MM.1S (cell line): ENCODE measurements at regions not wholly inside any gene's neighbourhood (a gene's known extent, or its start where the extent isn't known, plus 50 kb on each side); places are given as distances from the start of the nearest gene placed in this dataset.

ENCODE experiments used
- DNase-seq: peaks from one replicate; pipeline ENCODE4 v3.0.0-alpha.2; 2015
- H2AFZ ChIP-seq: fragments of 300-600 bp; sonication (generic); 2 replicates; pipeline ENCODE4 v1.6.0; 2016; ENCODE audit warnings: antibody characterized with exemption, low read length
- H3F3A ChIP-seq: fragments of 300-600 bp; sonication (generic); 2 replicates; pipeline ENCODE4 v1.6.1; 2016; ENCODE audit warnings: mild to moderate bottlenecking, antibody characterized with exemption, low read length, moderate library complexity, mixed read lengths; ENCODE audit not compliant: insufficient read depth
- H3K27ac ChIP-seq: fragments of 300-600 bp; sonication (generic); 2 replicates; pipeline ENCODE4 v1.5.1; 2016; ENCODE audit warnings: mild to moderate bottlenecking, low read length
- H3K27me3 ChIP-seq: fragments of 300-600 bp; sonication (generic); replicated peaks from 2 replicates; pipeline ENCODE4 v1.6.0; 2016; ENCODE audit warnings: low read length; ENCODE audit not compliant: insufficient read depth
- H3K36me3 ChIP-seq: fragments of 300-600 bp; sonication (generic); replicated peaks from 2 replicates; pipeline ENCODE4 v1.6.1; 2016; ENCODE audit warnings: mild to moderate bottlenecking, low read length, mixed read lengths; ENCODE audit not compliant: insufficient read depth
- H3K4me1 ChIP-seq: fragments of 300-600 bp; sonication (generic); 2 replicates; pipeline ENCODE4 v1.6.1; 2016; ENCODE audit warnings: low read length, mixed read lengths
- H3K4me2 ChIP-seq: fragments of 300-600 bp; sonication (generic); 2 replicates; pipeline ENCODE4 v1.6.0; 2016; ENCODE audit warnings: low read depth, low read length
- H3K4me3 ChIP-seq: fragments of 300-600 bp; sonication (generic); 2 replicates; pipeline ENCODE4 v1.5.1; 2016; ENCODE audit warnings: low read length, mixed read lengths
- H3K79me2 ChIP-seq: fragments of 300-600 bp; sonication (generic); 2 replicates; pipeline ENCODE4 v1.6.1; 2016; ENCODE audit warnings: mixed run types, low read length, mixed read lengths
- H3K9ac ChIP-seq: fragments of 300-600 bp; sonication (generic); 2 replicates; pipeline ENCODE4 v1.6.1; 2016; ENCODE audit warnings: low read length, mixed read lengths
- H3K9me2 ChIP-seq: fragments of 300-600 bp; sonication (generic); replicated peaks from 2 replicates; pipeline ENCODE4 v1.6.1; 2016; ENCODE audit warnings: mild to moderate bottlenecking, low read length, mixed read lengths; ENCODE audit not compliant: insufficient read depth
- H3K9me3 ChIP-seq: fragments of 300-600 bp; sonication (generic); replicated peaks from 2 replicates; pipeline ENCODE4 v1.6.1; 2016; ENCODE audit warnings: mild to moderate bottlenecking, low read length, mixed read lengths; ENCODE audit not compliant: insufficient read depth
- H4K20me1 ChIP-seq: fragments of 300-600 bp; sonication (generic); 2 replicates; pipeline ENCODE4 v1.6.1; 2016; ENCODE audit warnings: mild to moderate bottlenecking, low read length, moderate library complexity, mixed read lengths; ENCODE audit not compliant: insufficient read depth
- EZH2 ChIP-seq: fragments of 300-600 bp; sonication (generic); optimal IDR thresholded peaks from 2 replicates; pipeline ENCODE3; 2017; ENCODE audit warnings: low read depth, mild to moderate bottlenecking, antibody characterized with exemption, low read length, mixed read lengths
- EZH2phosphoT487 ChIP-seq: fragments of 300-600 bp; sonication (generic); IDR thresholded peaks from 2 replicates; pipeline ENCODE4 v1.6.1; 2018; ENCODE audit warnings: antibody characterized with exemption, low read length
- TF ChIP-seq, protein P1 (sequence below): fragments of 300-600 bp; sonication (generic); IDR thresholded peaks from 2 replicates; pipeline ENCODE4 v1.5.1; 2016; ENCODE audit warnings: antibody characterized with exemption, low read length, mixed read lengths

DNA sequence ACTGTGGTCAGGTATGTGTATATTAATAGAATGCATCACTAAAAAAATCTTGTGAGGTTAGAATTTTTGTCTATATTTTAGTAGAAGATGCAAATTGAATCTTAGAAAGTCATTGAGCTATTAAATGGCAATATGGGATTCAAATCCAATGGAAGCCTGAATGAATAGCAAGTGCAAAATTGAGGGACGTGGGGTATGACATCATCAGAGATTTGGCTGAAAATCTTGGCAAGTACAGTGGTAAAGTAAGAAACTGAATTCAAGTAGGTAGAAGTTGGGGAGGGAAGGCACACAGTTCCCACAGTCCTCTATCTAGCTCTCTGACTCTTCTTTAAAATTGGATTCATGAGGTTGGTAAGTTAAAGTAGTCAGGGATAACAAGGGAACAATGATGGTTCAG is 97.4 kb upstream of the SSTR1 start:
- Histone ChIP-seq H3K4me2 (no peak overlapping the region), H3K36me3 (no peaks in the 10 kb centered on the region), H3K79me2 (no peaks in the 10 kb centered on the region), H3K9me2 (no peaks in the 10 kb centered on the region), H3F3A (no peaks in the 10 kb centered on the region), H4K20me1 (no peaks in the 10 kb centered on the region), H3K4me3 (no peak overlapping the region), H3K9ac (no peak overlapping the region), H3K27ac (no peak overlapping the region), H2AFZ (no peak overlapping the region), H3K9me3 (no peaks in the 10 kb centered on the region), H3K4me1 (no peaks in the 10 kb centered on the region), H3K27me3 (no peaks in the 10 kb centered on the region)
- no peak for DNase-seq
- TF ChIP-seq, protein P1, sequence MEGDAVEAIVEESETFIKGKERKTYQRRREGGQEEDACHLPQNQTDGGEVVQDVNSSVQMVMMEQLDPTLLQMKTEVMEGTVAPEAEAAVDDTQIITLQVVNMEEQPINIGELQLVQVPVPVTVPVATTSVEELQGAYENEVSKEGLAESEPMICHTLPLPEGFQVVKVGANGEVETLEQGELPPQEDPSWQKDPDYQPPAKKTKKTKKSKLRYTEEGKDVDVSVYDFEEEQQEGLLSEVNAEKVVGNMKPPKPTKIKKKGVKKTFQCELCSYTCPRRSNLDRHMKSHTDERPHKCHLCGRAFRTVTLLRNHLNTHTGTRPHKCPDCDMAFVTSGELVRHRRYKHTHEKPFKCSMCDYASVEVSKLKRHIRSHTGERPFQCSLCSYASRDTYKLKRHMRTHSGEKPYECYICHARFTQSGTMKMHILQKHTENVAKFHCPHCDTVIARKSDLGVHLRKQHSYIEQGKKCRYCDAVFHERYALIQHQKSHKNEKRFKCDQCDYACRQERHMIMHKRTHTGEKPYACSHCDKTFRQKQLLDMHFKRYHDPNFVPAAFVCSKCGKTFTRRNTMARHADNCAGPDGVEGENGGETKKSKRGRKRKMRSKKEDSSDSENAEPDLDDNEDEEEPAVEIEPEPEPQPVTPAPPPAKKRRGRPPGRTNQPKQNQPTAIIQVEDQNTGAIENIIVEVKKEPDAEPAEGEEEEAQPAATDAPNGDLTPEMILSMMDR = no peak
- TF ChIP-seq EZH2phosphoT487 (no peak), EZH2 (no peak)

DNA sequence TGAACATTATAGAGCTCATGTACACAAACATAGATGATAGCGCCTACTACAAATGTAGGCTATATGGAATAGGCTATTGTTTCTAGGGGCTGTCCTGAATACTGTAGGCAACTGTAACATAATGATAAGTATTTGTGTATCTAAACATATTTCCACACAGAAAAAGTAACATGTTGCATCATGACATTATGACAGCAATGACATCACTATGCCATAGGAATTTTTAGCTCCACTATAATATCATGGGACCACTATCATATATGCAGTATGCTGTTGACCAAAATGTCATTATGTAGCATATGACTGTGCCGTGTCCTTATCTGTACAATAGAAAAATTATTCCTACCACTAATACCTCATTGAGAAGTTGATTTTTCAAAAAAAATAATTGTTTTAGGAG is 96.7 kb upstream of the SSTR1 start:
- no peak overlapping the region for H3K9ac ChIP-seq
- H3K27ac ChIP-seq = no peak overlapping the region
- H3K27me3 ChIP-seq = no peaks in the 10 kb centered on the region
- H3K4me1 ChIP-seq = no peaks in the 10 kb centered on the region
- H3K36me3 ChIP-seq = no peaks in the 10 kb centered on the region
- no peak overlapping the region for H2AFZ ChIP-seq
- H3F3A ChIP-seq = no peaks in the 10 kb centered on the region
- no peaks in the 10 kb centered on the region for H4K20me1 ChIP-seq
- no peaks in the 10 kb centered on the region for H3K9me3 ChIP-seq
- TF ChIP-seq EZH2 (no peak), EZH2phosphoT487 (no peak)
- TF ChIP-seq, protein P1 = no peak
- DNase-seq = no peak
- no peaks in the 10 kb centered on the region for H3K9me2 ChIP-seq
- no peak overlapping the region for H3K4me3 ChIP-seq
- H3K79me2 ChIP-seq = no peaks in the 10 kb centered on the region
- no peak overlapping the region for H3K4me2 ChIP-seq

DNA sequence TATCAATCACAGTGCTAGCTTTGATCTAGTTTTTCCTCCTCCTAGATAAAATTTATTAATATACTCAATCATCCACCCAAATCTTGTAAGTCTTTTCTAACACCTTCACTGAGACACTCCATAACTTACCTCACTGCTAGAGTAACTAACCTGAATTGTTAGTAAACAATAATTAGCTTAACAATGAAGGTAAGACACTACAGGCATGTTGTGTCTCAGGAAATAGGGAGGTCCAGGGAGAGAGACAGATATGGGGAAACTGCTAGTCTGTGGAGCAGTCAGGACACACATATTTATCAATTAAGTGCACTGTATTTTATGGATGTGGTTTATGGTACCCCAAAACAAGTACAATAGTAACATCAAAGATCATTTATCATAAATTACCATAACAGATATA is 94.2 kb upstream of the SSTR1 start:
- Histone ChIP-seq H3K79me2 (no peaks in the 10 kb centered on the region), H2AFZ (no peak overlapping the region), H3K36me3 (no peaks in the 10 kb centered on the region), H3K4me3 (no peak overlapping the region), H3K27me3 (no peaks in the 10 kb centered on the region), H3K9me3 (no peaks in the 10 kb centered on the region), H3K4me1 (no peaks in the 10 kb centered on the region), H3K9ac (no peak overlapping the region), H3K27ac (no peak overlapping the region), H3F3A (no peaks in the 10 kb centered on the region), H3K4me2 (no peak overlapping the region), H4K20me1 (no peaks in the 10 kb centered on the region), H3K9me2 (no peaks in the 10 kb centered on the region)
- TF ChIP-seq, protein P1 = no peak
- TF ChIP-seq EZH2 (no peak), EZH2phosphoT487 (no peak)
- no peak for DNase-seq

DNA sequence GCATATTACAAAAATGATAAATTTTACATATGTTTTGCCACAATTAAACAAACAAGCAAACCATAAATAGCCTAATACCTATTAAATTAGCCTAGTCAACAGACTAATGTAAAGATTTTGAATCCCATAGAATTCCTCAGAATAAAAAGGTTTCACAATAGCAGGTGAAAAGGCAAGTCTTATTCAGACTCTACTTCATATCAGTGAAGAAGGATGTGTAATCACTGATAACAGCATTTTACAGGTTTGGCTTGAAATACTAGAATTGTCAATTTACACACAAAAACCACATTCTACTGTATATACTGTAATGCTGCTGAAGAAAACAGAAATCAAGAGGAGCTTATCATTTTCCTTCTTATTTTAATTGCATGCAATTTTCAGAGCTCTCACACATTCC is 90.8 kb upstream of the SSTR1 start:
- no peak overlapping the region for H3K4me2 ChIP-seq
- H3K27ac ChIP-seq = no peak overlapping the region
- H3K9me2 ChIP-seq = no peaks in the 10 kb centered on the region
- no peak for TF ChIP-seq EZH2phosphoT487
- no peak overlapping the region for H3K4me3 ChIP-seq
- H3K36me3 ChIP-seq = no peaks in the 10 kb centered on the region
- no peaks in the 10 kb centered on the region for H3K79me2 ChIP-seq
- no peaks in the 10 kb centered on the region for H3K9me3 ChIP-seq
- no peak for DNase-seq
- no peak overlapping the region for H3K9ac ChIP-seq
- H3F3A ChIP-seq = no peaks in the 10 kb centered on the region
- H3K4me1 ChIP-seq = no peaks in the 10 kb centered on the region
- no peaks in the 10 kb centered on the region for H3K27me3 ChIP-seq
- H2AFZ ChIP-seq = no peak overlapping the region
- no peaks in the 10 kb centered on the region for H4K20me1 ChIP-seq
